Mammary epithelial cell (primary cell): ENCODE measurements at regions not wholly inside any gene's neighbourhood (a gene's known extent, or its start where the extent isn't known, plus 50 kb on each side); places are given as distances from the start of the nearest gene placed in this dataset.

Experiments
- CTCF ChIP-seq, 2 donors: IDR thresholded peaks in 1 of 2; conservative IDR thresholded peaks in 1 of 2; 2 replicates each; pipeline ENCODE4 v1.5.1; 2011 to 2012; ENCODE audit warnings: inconsistent platforms in 2 of 2, low read length in 2 of 2, mild to moderate bottlenecking in 2 of 2, control low read depth in 1 of 2, low read depth in 1 of 2; ENCODE audit not compliant: insufficient read depth in 1 of 2; ENCODE audit errors: extremely low read depth in 1 of 2
- EZH2 ChIP-seq: IDR thresholded peaks from 2 replicates; pipeline ENCODE4 v1.6.1; 2012; ENCODE audit warnings: low read length, inconsistent platforms, borderline replicate concordance

DNA sequence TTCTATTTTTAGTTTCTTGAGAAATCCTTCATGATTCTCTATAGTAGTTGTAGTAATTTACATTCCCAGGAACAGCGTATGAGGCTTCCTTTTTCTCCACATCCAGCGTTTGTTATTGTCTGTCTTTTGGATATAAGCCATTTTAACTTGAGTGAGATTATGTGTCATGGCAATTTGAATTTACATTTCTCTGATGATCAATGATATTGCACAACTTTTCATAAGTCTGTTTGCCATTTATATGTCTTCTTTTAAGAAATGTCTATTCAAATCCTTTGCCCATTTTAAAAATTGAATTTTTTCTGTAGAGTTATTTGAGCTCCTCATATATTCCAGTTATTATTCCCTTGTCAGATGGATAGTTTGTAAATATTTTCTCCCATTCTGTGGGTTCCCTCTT is 285.1 kb downstream of the REEP3 start:
- TF ChIP-seq CTCF (conservative IDR thresholded peaks at IDR 0.05 in 1 of 2, IDR thresholded peaks at IDR 0.05 in 1 of 2; ENCODE audit: extremely low read depth in 1 of 2, insufficient read depth in 1 of 2, low read depth in 1 of 2, low read length in 2 of 2) (no peak), EZH2 (no peak)
